ENCODE measurements at regions not wholly inside any gene's neighbourhood (a gene's known extent, or its start where the extent isn't known, plus 50 kb on each side); places are given as distances from the start of the nearest gene placed in this dataset.

GRCh38 chr9:117595650-117596049, 108.6 kb upstream of the TLR4 start:
- H3K9me3 Mint-ChIP-seq, result peaks cover 5% of the 10 kb centered on the region
- H3K4me3 Mint-ChIP-seq, result no peak overlapping the region
- Histone ChIP-seq H3K4me1 (ENCODE audit: insufficient read depth, low read length) (no peaks in the 10 kb centered on the region), H3K27ac (ENCODE audit: low read depth in 1 of 2, low read length in 2 of 2) (no peak overlapping the region), H3K27me3 (ENCODE audit: control insufficient read depth in 1 of 2, insufficient read depth in 2 of 2, low read length in 2 of 2) (no peaks in the 10 kb centered on the region), H3K4me3 (ENCODE audit: low read length) (no peak overlapping the region), H3K9me3 (ENCODE audit: control insufficient read depth in 1 of 2, insufficient read depth in 1 of 2, low read length in 2 of 2) (peaks cover 0 to 5% of the 10 kb centered on the region in 2 experiments), H3K36me3 (ENCODE audit: insufficient read depth, low read length) (no peaks in the 10 kb centered on the region)
- ATAC-seq (ENCODE audit: poor library complexity) (no peak), DNase-seq (no peak)
- no peaks in the 10 kb centered on the region for H3K27me3 Mint-ChIP-seq
- no peak overlapping the region for H3K27ac Mint-ChIP-seq
- TF ChIP-seq CTCF (IDR thresholded peaks at IDR 0.05), result no peak
- no peaks in the 10 kb centered on the region for H3K36me3 Mint-ChIP-seq (ENCODE audit: low read depth)
- no peaks in the 10 kb centered on the region for H3K4me1 Mint-ChIP-seq (ENCODE audit: low read depth)
- POLR2A ChIA-PET, result no interaction called here
- CTCF ChIA-PET, result no interaction called here
- intact Hi-C loops (cut with DNase I, micrococcal nuclease), result no loop called here

- no peak for DNase-seq
- no peak for TF ChIP-seq CTCF (IDR thresholded peaks at IDR 0.05)
- no peak for ATAC-seq (ENCODE audit: poor library complexity)
- peaks cover 0 to 4% of the 10 kb centered on the region in 2 experiments for H3K9me3 ChIP-seq (ENCODE audit: control insufficient read depth in 1 of 2, insufficient read depth in 1 of 2, low read length in 2 of 2)
- no peaks in the 10 kb centered on the region for H3K27me3 ChIP-seq (ENCODE audit: control insufficient read depth in 1 of 2, insufficient read depth in 2 of 2, low read length in 2 of 2)
- Mint-ChIP-seq H3K4me1 (ENCODE audit: low read depth) (no peaks in the 10 kb centered on the region), H3K27me3 (no peaks in the 10 kb centered on the region), H3K36me3 (ENCODE audit: low read depth) (no peaks in the 10 kb centered on the region), H3K4me3 (no peak overlapping the region), H3K27ac (no peak overlapping the region), H3K9me3 (peaks cover 2% of the 10 kb centered on the region)
- no peaks in the 10 kb centered on the region for H3K4me1 ChIP-seq (ENCODE audit: insufficient read depth, low read length)
- intact Hi-C loops (cut with DNase I, micrococcal nuclease), result no loop called here
- CTCF ChIA-PET, result no interaction called here
- POLR2A ChIA-PET, result no interaction called here
- H3K4me3 ChIP-seq (ENCODE audit: low read length), result no peak overlapping the region
- no peaks in the 10 kb centered on the region for H3K36me3 ChIP-seq (ENCODE audit: insufficient read depth, low read length)
- H3K27ac ChIP-seq (ENCODE audit: low read depth in 1 of 2, low read length in 2 of 2), result no peak overlapping the region
Measured at GRCh38 chr9:117587263-117587662, 116.9 kb upstream of the TLR4 start.

GRCh38 chr9:117574099-117574498, 130.1 kb upstream of the TLR4 start:
- H3K27me3 ChIP-seq (ENCODE audit: control insufficient read depth in 1 of 2, insufficient read depth in 2 of 2, low read length in 2 of 2), result no peaks in the 10 kb centered on the region
- Mint-ChIP-seq H3K9me3 (peaks cover 2% of the 10 kb centered on the region), H3K4me1 (ENCODE audit: low read depth) (no peaks in the 10 kb centered on the region), H3K27ac (no peak overlapping the region), H3K27me3 (no peaks in the 10 kb centered on the region), H3K36me3 (ENCODE audit: low read depth) (no peaks in the 10 kb centered on the region), H3K4me3 (no peak overlapping the region)
- H3K36me3 ChIP-seq (ENCODE audit: insufficient read depth, low read length), result no peaks in the 10 kb centered on the region
- H3K27ac ChIP-seq (ENCODE audit: low read depth in 1 of 2, low read length in 2 of 2), result no peak overlapping the region
- CTCF ChIA-PET, result no interaction called here
- no peak for TF ChIP-seq CTCF (IDR thresholded peaks at IDR 0.05)
- ATAC-seq (ENCODE audit: poor library complexity) (no peak), DNase-seq (no peak)
- H3K4me1 ChIP-seq (ENCODE audit: insufficient read depth, low read length), result no peaks in the 10 kb centered on the region
- intact Hi-C loops (cut with DNase I, micrococcal nuclease), result no loop called here
- POLR2A ChIA-PET, result no interaction called here
- no peak overlapping the region for H3K4me3 ChIP-seq (ENCODE audit: low read length)
- H3K9me3 ChIP-seq (ENCODE audit: control insufficient read depth in 1 of 2, insufficient read depth in 1 of 2, low read length in 2 of 2), result no peaks in the 10 kb centered on the region
